BLaER1 (cell line): ENCODE measurements at regions not wholly inside any gene's neighbourhood (a gene's known extent, or its start where the extent isn't known, plus 50 kb on each side); places are given as distances from the start of the nearest gene placed in this dataset.

Experiments
- H3K27ac ChIP-seq: shearing (Covaris generic); formaldehyde crosslinking; 2 replicates; pipeline ENCODE4 v1.8.1; 2022
- H3K27me3 ChIP-seq: shearing (Covaris generic); formaldehyde crosslinking; 2 replicates; pipeline ENCODE4 v1.8.1; 2022
- H3K36me3 ChIP-seq: shearing (Covaris generic); formaldehyde crosslinking; 2 replicates; pipeline ENCODE4 v1.8.1; 2022
- H3K4me1 ChIP-seq: shearing (Covaris generic); formaldehyde crosslinking; 2 replicates; pipeline ENCODE4 v1.8.1; 2022
- H3K4me2 ChIP-seq: shearing (Covaris generic); formaldehyde crosslinking; 2 replicates; pipeline ENCODE4 v1.8.1; 2022
- H3K4me3 ChIP-seq: shearing (Covaris generic); formaldehyde crosslinking; 2 replicates; pipeline ENCODE4 v1.8.1; 2022
- H3K9ac ChIP-seq: shearing (Covaris generic); formaldehyde crosslinking; 2 replicates; pipeline ENCODE4 v1.8.1; 2022
- H3K9me3 ChIP-seq: shearing (Covaris generic); formaldehyde crosslinking; 2 replicates; pipeline ENCODE4 v1.8.1; 2022
- H4K20me1 ChIP-seq: shearing (Covaris generic); formaldehyde crosslinking; 2 replicates; pipeline ENCODE4 v1.8.1; 2022
- Cebpa-rat ChIP-seq: shearing (Covaris generic); IDR thresholded peaks from 2 replicates; pipeline ENCODE4 v1.8.1; 2022

GRCh38 chr13:86741762-86742285, 929.3 kb upstream of the SLITRK5 start:
- peaks cover 6% of the 10 kb centered on the region; the same call in 1 of the 2 replicates for H3K9me3 ChIP-seq
- H3K27ac ChIP-seq: no peak overlapping the region
- no peak overlapping the region for H3K9ac ChIP-seq
- no peak overlapping the region for H3K4me2 ChIP-seq
- H3K36me3 ChIP-seq: no peaks in the 10 kb centered on the region
- H3K4me1 ChIP-seq: no peaks in the 10 kb centered on the region
- H3K27me3 ChIP-seq: no peaks in the 10 kb centered on the region
- no peak overlapping the region for H3K4me3 ChIP-seq
- no peaks in the 10 kb centered on the region for H4K20me1 ChIP-seq
- TF ChIP-seq Cebpa-rat: no peak

- no peak overlapping the region for H3K27ac ChIP-seq
- no peak overlapping the region for H3K9ac ChIP-seq
- H3K27me3 ChIP-seq: no peaks in the 10 kb centered on the region
- H3K4me1 ChIP-seq: peaks cover 24% of the 10 kb centered on the region
- no peaks in the 10 kb centered on the region for H4K20me1 ChIP-seq
- H3K36me3 ChIP-seq: no peaks in the 10 kb centered on the region
- no peak for TF ChIP-seq Cebpa-rat
- no peak overlapping the region for H3K4me2 ChIP-seq
- H3K9me3 ChIP-seq: no peaks in the 10 kb centered on the region
- H3K4me3 ChIP-seq: no peak overlapping the region
Measured at GRCh38 chr13:86757236-86757978, 913.8 kb upstream of the SLITRK5 start.

DNA sequence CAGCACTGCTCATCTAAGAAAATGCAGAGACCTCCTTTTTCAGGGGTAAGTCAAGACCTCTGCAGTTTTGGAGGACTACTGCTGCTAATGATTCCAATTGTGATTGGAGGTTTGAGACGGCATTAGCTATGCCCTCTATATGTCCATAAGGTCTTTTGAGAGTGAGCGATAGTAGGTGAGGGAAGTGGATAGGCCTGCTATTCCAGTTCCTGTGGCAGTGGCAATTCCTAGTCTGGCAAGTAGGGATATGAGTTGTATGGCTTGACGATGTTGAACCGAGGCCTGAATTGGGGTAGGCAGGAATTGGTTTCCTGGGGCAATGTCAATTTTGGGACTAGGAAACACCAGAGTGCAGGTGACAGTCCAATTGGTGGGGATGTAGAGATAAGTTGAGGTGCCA, 913.1 kb upstream of the SLITRK5 start:
- TF ChIP-seq Cebpa-rat: no peak
- H3K9me3 ChIP-seq: peaks cover 5% of the 10 kb centered on the region
- no peaks in the 10 kb centered on the region for H4K20me1 ChIP-seq
- H3K4me3 ChIP-seq: no peak overlapping the region
- H3K4me1 ChIP-seq: peaks cover 24% of the 10 kb centered on the region
- no peak overlapping the region for H3K27ac ChIP-seq
- H3K27me3 ChIP-seq: no peaks in the 10 kb centered on the region
- H3K9ac ChIP-seq: no peak overlapping the region
- no peaks in the 10 kb centered on the region for H3K36me3 ChIP-seq
- no peak overlapping the region for H3K4me2 ChIP-seq

GRCh38 chr13:86760620-86761019, 910.6 kb upstream of the SLITRK5 start:
- no peak for TF ChIP-seq Cebpa-rat
- H3K36me3 ChIP-seq: no peaks in the 10 kb centered on the region
- H3K9me3 ChIP-seq: peaks cover 20% of the 10 kb centered on the region
- no peak overlapping the region for H3K9ac ChIP-seq
- H3K27ac ChIP-seq: no peak overlapping the region
- no peaks in the 10 kb centered on the region for H3K27me3 ChIP-seq
- peaks cover 24% of the 10 kb centered on the region for H3K4me1 ChIP-seq
- peak overlapping the region; percentile 76 for H3K4me2 ChIP-seq
- H4K20me1 ChIP-seq: no peaks in the 10 kb centered on the region
- H3K4me3 ChIP-seq: no peak overlapping the region

- no peaks in the 10 kb centered on the region for H4K20me1 ChIP-seq
- no peak overlapping the region for H3K27ac ChIP-seq
- no peak for TF ChIP-seq Cebpa-rat
- H3K36me3 ChIP-seq: no peaks in the 10 kb centered on the region
- H3K27me3 ChIP-seq: no peaks in the 10 kb centered on the region
- peaks cover 13% of the 10 kb centered on the region for H3K4me1 ChIP-seq
- H3K4me3 ChIP-seq: no peak overlapping the region
- peaks cover 20% of the 10 kb centered on the region for H3K9me3 ChIP-seq
- no peak overlapping the region for H3K4me2 ChIP-seq
- no peak overlapping the region for H3K9ac ChIP-seq
Measured at GRCh38 chr13:86765462-86765861, 905.7 kb upstream of the SLITRK5 start.

GRCh38 chr13:86788616-86789015, 882.6 kb upstream of the SLITRK5 start:
- no peak overlapping the region for H3K4me3 ChIP-seq
- no peak for TF ChIP-seq Cebpa-rat
- H3K27me3 ChIP-seq: no peaks in the 10 kb centered on the region
- no peaks in the 10 kb centered on the region for H3K4me1 ChIP-seq
- H4K20me1 ChIP-seq: no peaks in the 10 kb centered on the region
- H3K9me3 ChIP-seq: peaks cover 14% of the 10 kb centered on the region
- no peak overlapping the region for H3K9ac ChIP-seq
- no peaks in the 10 kb centered on the region for H3K36me3 ChIP-seq
- no peak overlapping the region for H3K4me2 ChIP-seq
- no peak overlapping the region for H3K27ac ChIP-seq

DNA sequence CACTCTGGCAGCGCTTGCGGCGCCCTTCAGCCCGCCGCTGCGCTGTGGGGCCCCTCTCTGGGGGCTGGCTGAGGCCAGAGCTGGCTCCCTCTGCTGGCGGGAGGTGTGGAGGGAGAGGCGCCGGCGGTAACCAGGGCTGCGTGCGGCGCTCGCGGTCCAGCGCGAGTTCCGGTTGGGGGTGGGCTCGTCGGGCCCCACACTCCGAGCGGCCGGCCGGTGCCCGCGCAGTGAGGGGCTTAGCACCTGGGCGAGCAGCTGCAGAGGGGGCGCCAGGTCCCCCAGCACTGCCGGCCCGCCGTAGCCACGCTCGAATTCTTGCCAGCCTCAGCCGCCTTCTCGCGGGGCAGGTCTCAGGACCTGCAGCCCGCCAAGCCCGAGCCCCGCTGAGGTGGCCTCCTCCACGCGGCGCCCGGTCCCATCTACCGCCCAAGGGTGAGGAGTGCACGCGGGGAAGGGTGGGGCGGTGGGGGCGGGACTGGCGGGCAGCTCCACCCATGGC, 879.0 kb upstream of the SLITRK5 start:
- Histone ChIP-seq H3K27ac (no peak overlapping the region), H3K4me3 (no peak overlapping the region), H3K4me1 (no peaks in the 10 kb centered on the region), H3K27me3 (no peaks in the 10 kb centered on the region), H3K9me3 (peaks cover 14% of the 10 kb centered on the region), H3K4me2 (no peak overlapping the region), H4K20me1 (no peaks in the 10 kb centered on the region), H3K36me3 (no peaks in the 10 kb centered on the region), H3K9ac (no peak overlapping the region)
- TF ChIP-seq Cebpa-rat: no peak

- Histone ChIP-seq H4K20me1 (no peaks in the 10 kb centered on the region), H3K27me3 (no peaks in the 10 kb centered on the region), H3K4me2 (no peak overlapping the region), H3K36me3 (no peaks in the 10 kb centered on the region), H3K27ac (no peak overlapping the region), H3K9ac (no peak overlapping the region), H3K4me1 (no peaks in the 10 kb centered on the region), H3K9me3 (peaks cover 23% of the 10 kb centered on the region), H3K4me3 (no peak overlapping the region)
- no peak for TF ChIP-seq Cebpa-rat
Measured at GRCh38 chr13:86795858-86796257, 875.3 kb upstream of the SLITRK5 start.

DNA sequence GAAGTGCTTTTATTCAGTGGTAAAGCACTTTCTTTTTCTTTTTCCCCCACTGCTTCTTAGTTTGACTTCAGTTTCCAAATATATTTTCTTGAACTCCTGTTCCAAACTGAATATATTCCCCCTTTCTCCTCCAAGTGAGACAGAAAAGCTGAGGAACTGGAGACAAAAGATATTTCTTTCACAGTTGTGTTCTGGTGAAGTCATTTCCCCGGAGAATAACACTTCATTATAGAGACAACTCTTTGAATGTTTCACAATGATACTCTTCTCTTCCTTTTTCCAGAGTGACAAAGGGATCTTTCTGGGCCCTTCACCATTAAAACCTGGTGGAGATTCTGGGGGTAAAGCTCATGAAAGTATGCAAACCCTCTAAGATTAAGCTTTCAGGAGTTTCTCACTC, 860.8 kb upstream of the SLITRK5 start:
- no peak overlapping the region for H3K27ac ChIP-seq
- no peaks in the 10 kb centered on the region for H3K9me3 ChIP-seq
- no peak overlapping the region for H3K4me2 ChIP-seq
- H4K20me1 ChIP-seq: no peaks in the 10 kb centered on the region
- H3K4me1 ChIP-seq: no peaks in the 10 kb centered on the region
- H3K36me3 ChIP-seq: no peaks in the 10 kb centered on the region
- no peak overlapping the region for H3K9ac ChIP-seq
- TF ChIP-seq Cebpa-rat: no peak
- H3K4me3 ChIP-seq: no peak overlapping the region
- no peaks in the 10 kb centered on the region for H3K27me3 ChIP-seq

GRCh38 chr13:86813198-86813597, 858.0 kb upstream of the SLITRK5 start:
- H3K9me3 ChIP-seq: no peaks in the 10 kb centered on the region
- H4K20me1 ChIP-seq: no peaks in the 10 kb centered on the region
- no peak overlapping the region for H3K4me2 ChIP-seq
- no peak overlapping the region for H3K9ac ChIP-seq
- H3K36me3 ChIP-seq: no peaks in the 10 kb centered on the region
- H3K4me3 ChIP-seq: no peak overlapping the region
- no peak for TF ChIP-seq Cebpa-rat
- no peaks in the 10 kb centered on the region for H3K4me1 ChIP-seq
- H3K27me3 ChIP-seq: no peaks in the 10 kb centered on the region
- H3K27ac ChIP-seq: no peak overlapping the region

DNA sequence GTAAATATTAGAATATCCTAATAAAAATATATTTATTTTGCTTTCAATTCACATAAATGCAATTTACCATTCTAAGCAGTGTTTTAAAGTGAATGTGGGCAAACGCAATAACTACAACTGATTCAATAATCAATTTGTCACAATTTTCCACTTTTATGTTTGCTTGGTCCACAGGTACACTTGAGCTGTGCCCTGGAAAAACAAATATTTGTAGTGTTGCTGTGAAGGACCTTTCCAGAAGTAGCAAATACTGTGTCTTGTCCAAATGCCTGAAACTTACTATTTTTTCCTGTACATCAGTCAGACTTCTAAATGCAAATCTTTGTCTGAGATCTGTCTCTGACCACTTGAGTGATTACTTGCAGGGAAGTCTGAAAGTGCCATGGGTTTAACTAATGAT, 845.8 kb upstream of the SLITRK5 start:
- Histone ChIP-seq H4K20me1 (no peaks in the 10 kb centered on the region), H3K4me2 (no peak overlapping the region), H3K27ac (no peak overlapping the region), H3K9ac (no peak overlapping the region), H3K4me1 (no peaks in the 10 kb centered on the region), H3K9me3 (no peaks in the 10 kb centered on the region), H3K36me3 (no peaks in the 10 kb centered on the region), H3K4me3 (no peak overlapping the region), H3K27me3 (no peaks in the 10 kb centered on the region)
- no peak for TF ChIP-seq Cebpa-rat
